T-cell (primary cell): ENCODE measurements at regions not wholly inside any gene's neighbourhood (a gene's known extent, or its start where the extent isn't known, plus 50 kb on each side); places are given as distances from the start of the nearest gene placed in this dataset.
"Not testable (repeated sequence)": the region's sequence is repeated elsewhere in the genome, so short reads cannot be mapped to it uniquely, and the experiment has no call there.

Source experiments
- ATAC-seq, 4 experiments: fragments of 200-7000 bp in 3 of 4; fragments of 150-1000 bp in 1 of 4; cut with Tn5 transposase; replicated peaks in 1 of 4; 1 replicate in 3 of 4; 2 replicates in 1 of 4; pipeline ENCODE4 v1.10.0; 2021; ENCODE audit warnings: moderate library complexity in 3 of 4, mild to moderate bottlenecking in 2 of 4, moderate number of reproducible peaks in 1 of 4
- CTCF ChIA-PET, 2 donors: fragments of 300-600 bp; sonication (Branson Sonifier 250); formaldehyde crosslinking; loops; one replicate each; lab custom pipeline; 2022; ENCODE audit warnings: antibody characterized with exemption in 2 of 2; lab: Charles Lee
- POLR2A ChIA-PET, 2 donors: fragments of 300-600 bp; sonication (Branson Sonifier 250); formaldehyde crosslinking; loops; one replicate each; lab custom pipeline; 2022; ENCODE audit warnings: antibody characterized with exemption in 2 of 2; lab: Charles Lee
- DNase-seq, 35 experiments: peaks; one replicate each; pipeline versions ENCODE4 v3.0.0 to v3.0.0-alpha.2; 2013 to 2023
- H3K27ac ChIP-seq: one replicate; pipeline ENCODE4 v1.5.1; 2013; ENCODE audit warnings: low read length
- H3K27me3 ChIP-seq, 2 experiments: replicated peaks in 1 of 2; 1 replicate in 1 of 2; 2 replicates in 1 of 2; pipeline versions ENCODE4 v1.6.1 to v1.7.0; 2013; ENCODE audit warnings: low read length in 1 of 2, mixed read lengths in 1 of 2; ENCODE audit not compliant: control insufficient read depth in 2 of 2, insufficient read depth in 2 of 2; ENCODE audit errors: extremely low read depth in 1 of 2
- H3K36me3 ChIP-seq, 2 donors: 1 replicate in 1 of 2; 2 replicates in 1 of 2; pipeline versions ENCODE4 v1.6.1 to v1.7.0; 2013; ENCODE audit warnings: low read length in 1 of 2; ENCODE audit not compliant: control insufficient read depth in 2 of 2, insufficient read depth in 1 of 2; ENCODE audit errors: extremely low read depth in 1 of 2
- H3K4me1 ChIP-seq, 2 experiments: 1 replicate in 1 of 2; 2 replicates in 1 of 2; pipeline versions ENCODE4 v1.6.1 to v1.7.0; 2013; ENCODE audit warnings: low read length in 2 of 2, mixed read lengths in 1 of 2; ENCODE audit not compliant: insufficient read depth in 2 of 2, control insufficient read depth in 1 of 2; ENCODE audit errors: extremely low read depth in 1 of 2
- H3K4me3 ChIP-seq, 2 donors: 1 replicate in 1 of 2; 2 replicates in 1 of 2; pipeline versions ENCODE4 v1.5.1 to v1.7.0; 2013; ENCODE audit warnings: mild to moderate bottlenecking in 2 of 2, low read length in 1 of 2, moderate library complexity in 1 of 2; ENCODE audit not compliant: control insufficient read depth in 1 of 2; ENCODE audit errors: extremely low read depth in 1 of 2
- H3K9me3 ChIP-seq: 2 replicates; pipeline ENCODE4 v1.7.0; 2013
- H3K27ac Mint-ChIP-seq, 2 donors: one replicate each; pipeline ENCODE4 v1.8.0; 2020 to 2021; ENCODE audit warnings: mild to moderate bottlenecking in 2 of 2, mixed read lengths in 2 of 2
- H3K27me3 Mint-ChIP-seq, 2 donors: one replicate each; pipeline ENCODE4 v1.8.0; 2021 to 2022; ENCODE audit warnings: mixed read lengths in 2 of 2
- H3K36me3 Mint-ChIP-seq: one replicate; pipeline ENCODE4 v1.8.0; 2021; ENCODE audit warnings: mixed read lengths
- H3K4me1 Mint-ChIP-seq, 3 donors: one replicate each; pipeline ENCODE4 v1.8.0; 2020 to 2022; ENCODE audit warnings: mixed read lengths in 3 of 3, mild to moderate bottlenecking in 1 of 3
- H3K4me3 Mint-ChIP-seq, 3 donors: one replicate each; pipeline ENCODE4 v1.8.0; 2020 to 2022; ENCODE audit warnings: mild to moderate bottlenecking in 3 of 3, mixed read lengths in 3 of 3, moderate library complexity in 3 of 3
- H3K9me3 Mint-ChIP-seq, 3 donors: one replicate each; pipeline ENCODE4 v1.8.0; 2020 to 2022; ENCODE audit warnings: mixed read lengths in 3 of 3
- WGBS: methylation state at CpG from one replicate; pipeline ENCODE4 v1.1.5; 2013; ENCODE audit warnings: missing lambda C conversion rate; ENCODE audit not compliant: insufficient coverage; 5-methylcytosine and 5-hydroxymethylcytosine counted together

DNA sequence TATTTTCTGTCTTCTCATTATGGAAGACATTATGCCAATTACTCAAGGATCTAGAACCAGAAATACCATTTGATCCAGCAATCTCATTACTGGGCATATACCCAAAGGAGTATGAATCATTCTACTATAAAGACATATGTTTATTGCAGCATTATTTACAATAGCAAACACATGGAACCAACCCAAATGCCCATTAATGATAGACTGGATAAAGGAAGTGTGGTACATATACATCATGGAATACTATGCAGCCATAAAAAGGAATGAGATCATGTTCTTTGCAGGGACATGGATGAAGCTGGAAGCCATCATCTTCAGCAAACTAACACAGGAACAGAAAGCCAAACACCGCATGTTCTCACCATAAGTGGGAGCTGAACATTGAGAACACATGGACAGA, 161.8 kb upstream of the DAAM1 start:
- H3K4me3 ChIP-seq, H3K36me3 Mint-ChIP-seq, ATAC-seq, H3K27ac ChIP-seq, H3K4me1 ChIP-seq, H3K27ac Mint-ChIP-seq, H3K4me3 Mint-ChIP-seq, H3K9me3 Mint-ChIP-seq, H3K36me3 ChIP-seq, DNase-seq, H3K27me3 ChIP-seq, H3K4me1 Mint-ChIP-seq, POLR2A ChIA-PET, H3K9me3 ChIP-seq: not testable (repeated sequence)
- CTCF ChIA-PET: interaction anchor here in 1 of 2 donors (0.5 kb wide), 1 partner anchor 119 kb away, joined by 5 read pairs; no protein-coding TSS in a partner anchor
- WGBS: no CpG with 5 or more reads among the region's 1 CpG
- peaks cover 2 to 11% of the 10 kb centered on the region in 2 donors for H3K27me3 Mint-ChIP-seq

DNA sequence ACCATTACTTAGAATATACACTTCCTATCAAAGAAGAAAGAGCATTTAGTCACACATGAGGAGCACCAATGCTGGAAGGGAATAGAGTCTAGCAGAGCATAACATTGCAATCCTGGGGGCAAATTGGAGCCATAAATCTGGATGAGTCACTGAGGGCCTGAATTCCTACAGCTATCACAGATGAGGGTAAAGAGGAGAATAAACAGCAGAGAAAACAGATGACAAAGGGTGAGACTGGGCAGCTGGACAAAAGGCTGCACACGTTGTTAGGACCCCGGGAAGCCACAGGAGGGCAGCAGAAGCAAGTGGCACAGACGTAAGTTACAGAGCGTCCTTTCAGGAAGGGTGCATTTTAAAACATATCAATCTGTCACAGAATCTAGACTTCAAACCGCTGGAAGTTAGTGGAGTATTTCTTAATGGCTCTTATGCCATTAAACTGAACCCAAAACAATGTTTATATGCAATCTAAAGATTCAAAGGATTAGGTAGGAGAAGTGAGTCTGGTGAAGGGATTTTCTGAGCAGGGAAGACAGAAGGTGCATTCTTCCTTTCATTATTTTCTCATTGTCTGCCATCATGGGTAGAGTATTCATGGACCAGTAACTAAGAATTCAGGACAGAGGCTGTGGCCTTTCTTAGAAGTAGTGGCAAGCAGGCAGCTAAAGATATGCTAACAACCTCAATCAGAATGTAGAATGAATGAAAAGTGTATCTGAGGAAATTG, 159.8 kb upstream of the DAAM1 start:
- Mint-ChIP-seq H3K4me3 (peak overlapping the region in 1 of 3 donors; percentile 29), H3K9me3 (no peaks in the 10 kb centered on the region), H3K36me3 (no peaks in the 10 kb centered on the region), H3K27me3 (peaks cover 2 to 5% of the 10 kb centered on the region in 2 donors), H3K4me1 (peaks cover 4 to 7% (median 4%) of the 10 kb centered on the region in 3 donors), H3K27ac (no peak overlapping the region)
- ChIA-PET CTCF (interaction anchor here in 1 of 2 donors (1.3 kb wide), 1 partner anchor 527 kb away, joined by 4 read pairs; no protein-coding TSS in a partner anchor), POLR2A (no interaction called here)
- H3K4me3 ChIP-seq: no peak overlapping the region
- H3K9me3 ChIP-seq: no peaks in the 10 kb centered on the region
- no CpG with 5 or more reads among the region's 5 CpGs for WGBS
- ATAC-seq (no peak), DNase-seq (peak in 7 of 35 experiments; percentile 1 to 27 (median 3))
- H3K27ac ChIP-seq: no peak overlapping the region
- H3K27me3 ChIP-seq: no peaks in the 10 kb centered on the region
- H3K36me3 ChIP-seq: no peaks in the 10 kb centered on the region
- no peaks in the 10 kb centered on the region for H3K4me1 ChIP-seq

DNA sequence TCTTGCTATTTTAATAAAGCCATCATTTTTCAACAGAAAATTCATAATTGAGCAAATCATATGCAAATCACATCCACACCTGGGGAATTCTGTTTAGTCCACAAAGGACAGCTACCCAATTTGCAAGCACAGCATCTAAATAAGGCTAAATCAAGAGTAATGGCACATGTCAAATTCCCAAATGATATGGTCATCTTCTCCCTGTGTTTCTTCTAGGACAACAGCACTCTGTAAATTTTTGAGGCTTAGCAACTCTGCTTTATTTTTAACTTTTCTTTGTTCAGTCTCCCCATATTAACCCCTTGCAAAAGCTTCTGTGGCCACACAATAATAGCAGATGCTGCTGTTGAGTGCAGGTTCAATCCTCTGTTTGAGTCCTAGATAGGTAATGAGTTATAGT, 155.6 kb upstream of the DAAM1 start:
- H3K36me3 Mint-ChIP-seq: no peaks in the 10 kb centered on the region
- no peaks in the 10 kb centered on the region for H3K36me3 ChIP-seq
- ATAC-seq (no peak), DNase-seq (no peak)
- no peak overlapping the region for H3K27ac ChIP-seq
- peaks cover 2 to 5% of the 10 kb centered on the region in 2 donors for H3K27me3 Mint-ChIP-seq
- no peak overlapping the region for H3K27ac Mint-ChIP-seq
- POLR2A ChIA-PET: interaction anchor here in 1 of 2 donors (0.5 kb wide), 1 partner anchor 13 kb away, joined by 4 read pairs; no protein-coding TSS in a partner anchor
- H3K4me1 Mint-ChIP-seq: peaks cover 4 to 7% (median 4%) of the 10 kb centered on the region in 3 donors
- H3K4me3 Mint-ChIP-seq: no peak overlapping the region
- H3K4me1 ChIP-seq: no peaks in the 10 kb centered on the region
- H3K4me3 ChIP-seq: no peak overlapping the region
- no peaks in the 10 kb centered on the region for H3K9me3 ChIP-seq
- CTCF ChIA-PET: no interaction called here
- peaks cover 0 to 4% (median 4%) of the 10 kb centered on the region in 3 donors for H3K9me3 Mint-ChIP-seq
- no peaks in the 10 kb centered on the region for H3K27me3 ChIP-seq

DNA sequence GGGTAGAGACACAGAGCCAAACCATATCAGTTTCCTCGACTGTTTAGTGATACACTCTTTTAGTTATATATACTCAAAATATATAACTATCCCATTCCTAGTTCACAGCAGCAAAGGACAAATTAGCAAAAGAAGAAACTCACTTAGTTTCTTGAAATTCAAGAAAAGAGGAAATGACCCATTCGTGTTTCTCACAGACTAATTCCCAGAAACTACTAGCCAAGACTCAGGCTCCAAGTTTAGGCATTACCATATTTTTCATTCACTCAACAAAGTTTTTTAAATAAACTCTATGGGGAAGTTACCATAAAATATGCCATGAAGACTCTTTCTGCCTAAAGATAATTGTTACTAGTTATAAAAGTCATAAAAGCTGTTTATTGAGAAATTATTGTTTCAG, 152.3 kb upstream of the DAAM1 start:
- Histone ChIP-seq H3K27me3 (no peaks in the 10 kb centered on the region), H3K36me3 (no peaks in the 10 kb centered on the region), H3K9me3 (no peaks in the 10 kb centered on the region), H3K4me3 (no peak overlapping the region), H3K4me1 (no peaks in the 10 kb centered on the region), H3K27ac (no peak overlapping the region)
- no peaks in the 10 kb centered on the region for H3K36me3 Mint-ChIP-seq
- no CpG with 5 or more reads among the region's 2 CpGs for WGBS
- H3K27ac Mint-ChIP-seq: no peak overlapping the region
- ChIA-PET CTCF (no interaction called here), POLR2A (no interaction called here)
- no peaks in the 10 kb centered on the region for H3K27me3 Mint-ChIP-seq
- ATAC-seq: no peak
- DNase-seq: no peak
- no peaks in the 10 kb centered on the region for H3K4me1 Mint-ChIP-seq
- H3K4me3 Mint-ChIP-seq: no peak overlapping the region
- H3K9me3 Mint-ChIP-seq: peaks cover 0 to 4% (median 4%) of the 10 kb centered on the region in 3 donors

DNA sequence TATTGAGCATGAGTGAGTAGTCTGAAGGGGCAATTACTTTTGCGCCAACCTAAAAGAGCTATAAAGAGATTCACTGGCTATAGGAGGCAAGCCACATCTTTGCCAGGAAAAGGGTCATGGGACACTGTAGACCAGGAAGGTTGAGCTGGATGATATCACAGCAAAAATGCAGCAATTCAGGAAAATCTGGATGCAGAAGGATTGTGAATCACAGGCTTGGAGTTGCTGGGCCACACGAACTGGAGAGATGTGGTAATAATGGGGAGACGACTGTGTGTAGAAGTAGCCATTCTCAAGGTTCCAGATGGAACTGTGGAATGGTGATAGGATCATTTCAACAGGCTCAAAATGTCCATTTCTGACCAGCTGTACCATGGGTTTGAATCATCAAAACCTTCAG, 151.4 kb upstream of the DAAM1 start:
- Histone ChIP-seq H3K36me3 (no peaks in the 10 kb centered on the region), H3K4me3 (no peak overlapping the region), H3K27ac (no peak overlapping the region), H3K27me3 (no peaks in the 10 kb centered on the region), H3K4me1 (no peaks in the 10 kb centered on the region), H3K9me3 (no peaks in the 10 kb centered on the region)
- no peak for ATAC-seq
- ChIA-PET CTCF (no interaction called here), POLR2A (no interaction called here)
- no peak for DNase-seq
- 76% methylated on average over 2 of the region's 3 CpGs for WGBS
- no peak overlapping the region for H3K27ac Mint-ChIP-seq
- peaks cover 0 to 4% (median 4%) of the 10 kb centered on the region in 3 donors for H3K9me3 Mint-ChIP-seq
- no peak overlapping the region for H3K4me3 Mint-ChIP-seq
- no peaks in the 10 kb centered on the region for H3K36me3 Mint-ChIP-seq
- H3K4me1 Mint-ChIP-seq: no peaks in the 10 kb centered on the region
- H3K27me3 Mint-ChIP-seq: no peaks in the 10 kb centered on the region

DNA sequence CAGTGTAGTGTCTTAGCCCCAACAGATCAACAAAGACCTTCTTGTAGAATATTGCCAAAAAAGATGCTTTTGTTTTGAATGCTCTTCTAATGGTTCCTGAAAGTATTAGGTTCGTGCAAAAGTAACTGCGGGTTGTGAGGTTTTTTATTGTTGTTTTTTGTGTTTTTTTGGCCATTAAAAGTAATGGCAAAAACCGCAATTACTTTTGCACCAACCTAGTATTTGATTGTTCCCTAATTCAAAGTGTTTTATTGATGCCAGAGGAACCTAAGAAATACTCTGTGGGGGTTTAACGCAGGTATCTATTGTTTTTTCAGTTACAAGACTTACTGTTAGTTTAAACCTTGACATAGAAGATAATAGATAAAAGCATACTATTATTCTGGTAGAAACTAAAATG, 150.8 kb upstream of the DAAM1 start:
- POLR2A ChIA-PET: no interaction called here

More for the DNA sequence above, 150.8 kb upstream of the DAAM1 start:
- Mint-ChIP-seq H3K4me3 (no peak overlapping the region), H3K4me1 (no peaks in the 10 kb centered on the region), H3K27me3 (no peaks in the 10 kb centered on the region), H3K9me3 (peaks cover 0 to 4% (median 4%) of the 10 kb centered on the region in 3 donors), H3K36me3 (no peaks in the 10 kb centered on the region), H3K27ac (no peak overlapping the region)
- WGBS: 100% methylated on average over 1 of the region's 4 CpGs
- Histone ChIP-seq H3K4me3 (no peak overlapping the region), H3K27me3 (no peaks in the 10 kb centered on the region), H3K9me3 (no peaks in the 10 kb centered on the region), H3K36me3 (no peaks in the 10 kb centered on the region), H3K27ac (no peak overlapping the region), H3K4me1 (no peaks in the 10 kb centered on the region)
- CTCF ChIA-PET: no interaction called here
- ATAC-seq (no peak), DNase-seq (no peak)
